Amygdala (tissue), 56 donors: ENCODE measurements at regions not wholly inside any gene's neighbourhood (a gene's known extent, or its start where the extent isn't known, plus 50 kb on each side); places are given as distances from the start of the nearest gene placed in this dataset.

Experiments used
- DNase-seq, 56 donors: peaks; one replicate each; lab custom pipeline; 2025; lab: John Stamatoyannopoulos, UW

DNA sequence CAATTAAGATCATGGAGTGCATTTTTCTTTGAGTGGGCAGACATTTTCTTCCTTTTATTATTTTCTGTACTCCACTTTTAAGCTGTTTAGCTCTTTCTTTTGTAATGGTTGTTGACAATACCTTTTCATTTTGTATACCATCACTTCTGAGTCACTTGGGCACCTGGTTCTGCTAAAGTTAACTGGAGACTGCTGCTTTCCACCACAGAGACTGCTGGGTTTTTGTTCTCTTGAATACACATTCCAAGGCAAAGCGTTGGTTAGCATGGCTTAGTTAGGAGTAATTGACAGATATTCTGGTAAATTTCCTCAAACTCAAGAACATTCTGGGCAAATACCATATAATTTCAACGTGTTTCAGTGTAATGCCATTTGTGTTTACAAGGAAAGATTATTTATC, 541.9 kb upstream of the CELF2 start:
- DNase-seq: no peak

DNA sequence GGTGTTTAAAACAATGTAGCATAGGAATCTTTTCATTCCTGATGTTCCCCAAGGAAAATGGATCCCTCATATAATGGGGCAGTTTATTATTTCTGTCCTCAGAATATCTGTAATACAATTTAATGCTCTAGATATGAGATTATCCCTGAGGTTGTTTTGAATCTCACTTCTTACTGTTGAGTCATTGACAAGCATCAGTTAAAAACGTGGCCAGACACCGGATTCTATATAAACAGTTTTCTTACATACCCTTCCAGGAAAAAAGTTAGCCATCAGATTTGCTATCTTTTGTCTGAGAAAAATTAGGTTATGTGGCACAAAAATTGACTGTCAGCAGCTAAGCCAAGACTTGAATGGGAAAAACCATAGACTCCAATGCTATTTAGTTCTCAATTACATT, 539.8 kb upstream of the CELF2 start:
- DNase-seq: no peak

DNA sequence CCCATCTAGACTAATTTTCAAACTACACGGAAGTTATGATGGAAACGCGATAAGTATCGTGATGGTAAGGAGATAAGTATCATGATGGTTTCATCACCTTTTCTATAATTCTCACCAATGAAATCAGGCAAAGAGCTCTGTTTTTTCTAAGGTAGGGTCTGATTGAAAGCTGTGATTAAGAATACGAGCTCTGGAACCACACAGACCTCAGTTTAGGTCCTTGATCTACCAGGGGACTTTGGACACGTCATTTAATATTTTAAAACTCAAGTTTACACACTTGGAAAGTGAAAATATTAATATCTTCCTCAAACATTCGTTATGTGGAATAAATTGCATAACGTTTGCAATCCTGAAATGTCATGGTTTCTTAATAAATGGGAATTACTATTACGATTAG, 538.2 kb upstream of the CELF2 start:
- DNase-seq: no peak

DNA sequence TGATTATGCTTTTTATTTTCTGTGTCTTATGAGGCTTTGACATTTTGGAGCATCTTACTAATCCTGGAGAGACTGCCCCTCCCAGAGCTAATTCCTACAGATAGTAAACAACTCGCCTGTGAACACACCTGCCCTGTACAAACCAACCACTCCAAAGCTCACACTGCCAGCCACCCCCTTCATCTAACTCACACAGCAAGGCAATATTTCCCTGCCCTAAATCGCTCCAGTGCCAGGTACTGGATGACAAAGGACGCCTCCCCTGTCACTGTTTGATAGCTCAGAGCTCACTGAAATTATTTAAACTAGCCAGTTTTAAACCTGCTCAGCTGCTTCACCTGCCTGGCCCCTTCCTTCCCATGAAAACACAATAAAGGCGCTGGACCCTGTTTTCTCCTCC, 535.1 kb upstream of the CELF2 start:
- DNase-seq: no peak

DNA sequence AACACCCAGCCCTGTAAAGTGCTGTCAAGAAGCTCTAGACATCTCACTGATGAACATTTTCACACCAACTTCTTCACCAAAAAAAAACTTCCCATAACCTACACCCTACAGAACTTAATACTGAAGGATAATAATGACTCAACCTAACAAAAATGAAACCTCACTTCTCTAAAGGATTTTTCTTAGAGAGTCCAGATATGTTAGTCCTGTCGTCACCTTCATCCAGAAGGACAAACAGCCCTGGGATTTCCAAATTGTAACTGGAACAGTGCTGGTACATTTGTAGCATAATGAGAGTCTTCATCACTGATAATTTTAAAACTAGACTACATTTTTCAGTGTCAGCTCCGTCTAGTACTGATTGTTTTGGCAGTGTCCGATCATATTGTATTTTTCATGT, 528.6 kb upstream of the CELF2 start:
- DNase-seq: no peak

DNA sequence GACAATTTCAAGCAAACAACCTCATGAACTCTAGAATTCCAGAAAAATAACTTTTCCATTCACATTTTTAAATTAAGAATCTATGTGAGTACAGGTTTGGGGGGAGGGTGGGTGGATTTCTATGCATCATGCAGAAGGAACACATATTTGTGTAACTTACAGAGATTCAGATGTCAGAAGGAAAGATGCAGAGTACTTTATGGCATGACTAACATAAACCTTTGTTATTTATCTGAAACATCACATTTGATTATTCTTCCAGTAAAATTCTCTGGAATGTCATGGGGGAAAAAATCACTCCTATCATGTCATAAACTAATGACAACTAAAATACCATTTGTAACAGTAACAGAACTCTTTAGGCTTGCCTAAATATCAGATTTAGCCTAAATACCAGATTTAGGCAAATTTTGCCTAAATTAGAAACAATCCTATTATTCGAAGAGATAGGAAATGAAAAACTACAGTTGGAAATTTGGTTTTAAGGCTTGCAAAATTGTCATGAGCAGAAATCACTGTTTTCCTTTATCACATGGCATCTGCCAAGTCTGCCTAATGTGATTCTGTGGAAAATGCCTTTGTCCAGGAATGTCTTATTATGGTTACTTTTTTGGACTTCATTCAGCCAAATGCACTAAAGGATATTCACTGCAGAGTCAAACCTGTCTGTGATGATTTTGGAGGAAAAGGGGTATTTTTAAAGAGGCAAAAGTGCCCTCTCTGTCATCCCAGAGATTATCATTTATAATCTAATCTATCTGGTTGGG, 527.7 kb upstream of the CELF2 start:
- no peak for DNase-seq

DNA sequence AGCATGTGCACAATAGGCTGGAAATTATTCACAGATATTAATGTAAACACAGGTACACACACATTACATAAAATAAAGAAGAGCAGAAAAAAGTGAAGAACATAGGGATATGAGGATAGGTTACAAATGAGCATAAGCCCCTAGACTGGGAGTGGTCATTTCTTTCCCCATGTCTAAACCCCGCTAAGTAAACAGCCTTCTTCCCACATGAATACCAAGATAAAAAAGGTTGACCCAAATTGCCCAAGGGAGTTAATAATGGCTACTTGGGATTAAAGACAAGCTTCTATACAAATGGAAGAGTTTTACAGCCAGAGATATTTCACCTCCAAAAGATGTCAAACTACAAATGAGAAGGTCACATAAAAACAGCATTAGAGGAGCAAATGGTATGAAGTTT, 527.1 kb upstream of the CELF2 start:
- no peak for DNase-seq

DNA sequence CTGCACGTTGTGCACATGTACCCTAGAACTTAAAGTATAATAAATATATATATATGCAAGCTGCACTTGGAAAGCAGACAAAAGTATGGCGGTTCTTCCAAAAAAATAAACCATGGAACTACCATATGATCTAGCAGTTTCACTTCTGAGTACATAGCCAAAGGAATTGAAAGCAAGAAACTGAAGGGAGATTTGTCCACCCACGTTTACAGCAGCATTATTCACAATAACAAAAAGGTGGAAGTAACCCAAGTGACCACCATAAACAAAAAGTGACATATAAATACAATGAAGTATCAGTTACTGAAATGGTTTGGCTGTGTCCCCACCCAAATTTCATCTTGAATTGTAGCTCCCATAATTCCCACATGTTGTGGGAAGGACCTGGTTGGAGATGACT, 525.3 kb upstream of the CELF2 start:
- no peak for DNase-seq

DNA sequence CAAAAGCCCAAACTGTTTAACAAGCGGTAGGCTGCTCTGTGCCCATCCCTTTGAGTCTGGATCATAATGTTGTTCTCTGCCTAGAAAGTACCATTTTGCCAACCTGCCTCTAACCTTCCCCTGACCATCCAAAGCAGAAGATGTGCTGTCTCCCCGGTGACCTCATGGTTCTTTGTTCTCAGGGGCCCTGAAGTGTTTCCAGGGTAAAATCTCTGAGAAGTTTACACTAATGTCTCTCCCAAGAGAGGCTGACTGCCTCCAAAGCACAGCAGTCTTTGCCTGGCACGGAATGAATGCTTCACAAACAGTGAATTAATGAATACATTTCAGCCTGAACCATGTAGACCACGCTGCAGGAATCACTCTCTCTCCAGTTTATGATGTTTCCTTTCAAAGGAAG, 523.8 kb upstream of the CELF2 start:
- no peak for DNase-seq

DNA sequence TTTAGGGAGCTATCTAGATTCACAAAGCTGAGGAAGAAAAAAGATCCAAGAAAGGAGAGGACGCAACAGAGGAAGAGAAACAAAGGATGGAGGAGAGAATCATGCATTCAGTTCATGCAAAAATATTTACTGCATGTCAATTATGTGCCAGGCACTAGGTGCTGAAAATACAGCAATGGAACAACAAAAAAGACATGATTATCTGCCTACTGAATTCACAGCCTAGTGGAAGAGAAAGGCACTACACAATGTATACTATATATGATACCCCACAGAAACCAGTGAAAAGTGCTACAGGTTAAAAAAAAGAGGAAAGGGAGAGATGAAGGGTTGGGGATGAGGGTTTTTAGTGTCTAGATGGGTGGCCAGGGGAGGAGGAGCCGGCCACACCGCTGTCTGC, 520.4 kb upstream of the CELF2 start:
- no peak for DNase-seq

DNA sequence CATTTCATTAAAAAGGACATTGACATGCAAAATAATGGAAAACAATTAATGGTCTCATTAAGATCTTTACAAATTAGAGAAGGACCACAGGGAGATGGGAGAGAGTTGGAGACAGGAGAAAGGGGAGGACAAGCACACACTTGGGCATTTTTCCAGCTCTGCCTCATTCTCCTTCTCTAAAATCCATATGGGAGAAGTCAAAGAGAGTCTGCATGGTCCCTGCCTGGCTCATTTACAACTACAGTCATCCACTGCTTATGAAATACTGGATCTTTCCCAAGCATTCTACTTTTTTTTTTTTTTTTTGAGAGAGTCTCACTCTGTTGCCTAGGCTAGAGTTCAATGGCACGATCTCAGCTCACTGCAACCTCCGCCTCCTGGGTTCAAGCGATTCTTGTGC, 518.9 kb upstream of the CELF2 start:
- no peak for DNase-seq

DNA sequence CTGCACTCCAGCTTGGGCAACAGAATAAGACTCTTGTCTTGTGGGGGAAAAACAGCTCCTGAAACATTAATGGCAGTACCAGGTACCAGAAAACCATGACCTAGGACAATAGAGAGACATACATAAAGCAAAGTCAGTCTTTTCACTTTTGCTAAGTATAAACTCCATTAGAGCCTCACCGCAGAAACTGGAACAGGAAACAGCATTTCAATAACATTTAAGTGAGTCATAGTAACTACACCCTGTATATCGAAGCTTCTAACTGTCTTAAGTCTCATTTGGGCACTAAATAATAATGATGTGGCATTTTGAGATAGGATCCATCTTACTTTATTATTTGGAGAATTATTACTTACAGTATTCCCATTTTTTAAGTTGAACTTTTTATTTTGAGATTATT, 517.8 kb upstream of the CELF2 start:
- no peak for DNase-seq

DNA sequence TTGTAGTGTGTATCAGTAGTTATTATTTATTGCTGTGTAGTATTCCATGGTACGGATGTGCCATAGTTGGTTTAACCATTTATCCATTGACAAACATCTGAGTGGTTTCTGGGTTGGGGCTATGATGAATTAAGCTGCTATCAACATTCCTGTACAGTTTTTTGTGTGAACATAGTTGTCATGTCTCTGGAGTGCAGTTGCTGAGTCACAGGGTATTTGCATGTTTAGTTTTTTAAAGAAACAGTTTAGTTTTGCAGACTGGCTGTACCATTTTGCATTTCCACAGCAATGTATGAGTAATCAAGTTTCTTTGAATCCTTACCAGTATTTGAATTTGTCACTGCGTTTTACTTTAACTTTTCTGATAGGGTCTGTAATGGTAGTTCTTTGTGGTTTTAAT, 516.7 kb upstream of the CELF2 start:
- no peak for DNase-seq

DNA sequence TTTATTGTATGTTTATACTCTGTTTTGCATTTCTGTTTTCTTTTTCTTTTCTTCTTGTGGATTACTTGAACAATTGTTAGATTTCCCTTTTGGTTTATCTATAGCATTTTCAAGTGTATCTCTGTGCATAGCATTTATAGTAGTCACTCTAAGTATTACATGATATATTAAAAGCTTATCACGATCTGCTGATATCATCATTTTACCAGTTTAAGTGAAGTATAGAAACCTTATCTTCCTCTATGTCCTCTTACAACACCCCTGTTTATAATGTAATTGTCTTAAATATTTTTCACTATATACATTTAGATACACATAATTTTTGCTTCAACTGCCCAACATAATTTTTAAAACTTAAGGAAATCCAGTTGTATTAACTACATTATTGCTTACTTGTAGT, 513.9 kb upstream of the CELF2 start:
- no peak for DNase-seq

DNA sequence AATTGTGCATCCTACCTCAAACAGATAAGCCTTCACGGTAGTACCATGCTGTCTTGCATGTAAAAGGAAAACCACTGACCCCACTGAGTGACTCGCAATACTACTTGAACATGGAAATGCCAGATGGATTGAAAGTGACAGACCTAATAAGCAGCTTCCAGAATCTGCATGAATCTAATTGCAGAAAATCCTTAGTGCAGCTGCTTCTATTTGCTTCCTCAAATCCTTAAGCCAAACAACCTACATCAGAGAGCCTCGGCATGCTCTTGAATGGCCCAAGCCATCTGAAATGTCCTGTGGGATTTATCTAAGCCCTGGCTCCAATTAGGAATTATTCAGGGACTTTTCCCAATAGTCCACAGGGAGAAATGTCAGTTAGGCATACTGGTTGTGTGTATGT, 509.5 kb upstream of the CELF2 start:
- no peak for DNase-seq

DNA sequence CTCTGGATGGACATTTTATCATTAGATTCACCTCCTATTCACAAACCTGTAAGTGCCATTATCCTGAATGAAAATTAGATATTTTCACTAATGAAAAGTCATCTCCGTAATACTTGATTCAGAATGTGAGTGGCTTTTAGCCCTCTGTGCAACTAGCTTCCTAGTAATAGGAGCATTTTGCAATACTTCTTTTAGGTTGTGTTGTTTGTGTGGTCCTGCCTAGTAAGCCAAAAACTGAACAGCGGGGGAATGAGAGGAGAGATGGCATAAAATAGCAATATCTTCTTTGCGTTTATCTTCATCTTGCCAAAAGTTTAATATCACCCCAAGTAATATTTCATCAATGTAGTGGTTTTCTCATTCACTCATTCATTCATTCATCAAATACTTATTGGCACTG, 507.5 kb upstream of the CELF2 start:
- no peak for DNase-seq

DNA sequence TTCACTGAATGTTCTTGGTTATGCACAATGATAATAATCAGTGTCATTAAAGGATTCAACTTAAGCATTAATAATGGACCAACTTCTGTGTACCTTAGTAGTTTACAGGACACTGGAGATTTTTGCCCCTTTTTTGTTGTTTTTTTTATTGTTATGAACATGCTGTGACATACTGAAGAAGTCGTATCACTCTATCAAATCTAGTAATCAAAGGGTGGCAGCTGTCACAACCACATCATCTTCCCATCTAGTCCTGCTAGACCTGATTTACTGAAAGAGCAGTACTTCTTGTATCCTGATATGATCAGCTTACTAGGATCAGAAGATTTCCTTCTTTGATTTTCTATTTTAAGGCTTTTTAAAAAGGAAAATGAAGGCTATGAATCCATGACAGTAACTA, 504.6 kb upstream of the CELF2 start:
- DNase-seq: no peak

DNA sequence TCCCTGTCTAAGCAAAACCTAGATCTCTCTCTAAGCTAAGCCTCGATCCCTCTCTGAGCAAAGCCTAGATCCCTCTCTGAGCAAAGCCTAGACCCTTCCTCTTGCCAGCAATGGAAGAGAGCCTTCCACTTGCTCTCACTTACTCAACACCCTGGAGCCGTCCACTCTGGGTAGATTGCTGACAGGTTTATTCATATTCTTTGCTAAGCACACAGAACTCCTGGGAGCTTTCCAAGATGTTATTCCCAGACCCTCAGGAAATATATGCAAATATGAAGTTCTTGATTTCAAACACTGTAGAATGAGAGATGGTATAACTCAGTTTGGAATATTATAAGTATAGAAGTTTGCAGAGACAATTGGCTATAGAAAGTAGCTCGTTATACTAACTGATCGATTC, 503.8 kb upstream of the CELF2 start:
- DNase-seq: no peak

DNA sequence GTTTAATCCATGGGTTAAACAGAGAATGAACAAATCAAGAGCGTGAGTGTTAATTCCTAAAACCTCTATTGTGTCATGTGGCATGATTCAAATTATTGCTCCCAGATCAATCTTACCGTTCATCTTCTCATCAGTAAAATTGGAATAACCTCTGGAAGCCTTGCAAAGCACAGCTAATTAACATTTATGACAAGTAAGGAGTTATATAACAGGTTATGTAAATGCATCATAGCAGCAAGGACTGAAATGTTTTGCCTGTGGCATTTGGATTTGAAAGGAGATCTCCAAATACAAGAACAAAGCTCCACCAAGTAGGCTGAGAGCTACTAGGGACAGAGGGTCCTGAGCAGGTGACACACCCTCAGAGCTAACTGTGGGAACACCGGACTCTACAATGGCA, 502.9 kb upstream of the CELF2 start:
- no peak for DNase-seq

DNA sequence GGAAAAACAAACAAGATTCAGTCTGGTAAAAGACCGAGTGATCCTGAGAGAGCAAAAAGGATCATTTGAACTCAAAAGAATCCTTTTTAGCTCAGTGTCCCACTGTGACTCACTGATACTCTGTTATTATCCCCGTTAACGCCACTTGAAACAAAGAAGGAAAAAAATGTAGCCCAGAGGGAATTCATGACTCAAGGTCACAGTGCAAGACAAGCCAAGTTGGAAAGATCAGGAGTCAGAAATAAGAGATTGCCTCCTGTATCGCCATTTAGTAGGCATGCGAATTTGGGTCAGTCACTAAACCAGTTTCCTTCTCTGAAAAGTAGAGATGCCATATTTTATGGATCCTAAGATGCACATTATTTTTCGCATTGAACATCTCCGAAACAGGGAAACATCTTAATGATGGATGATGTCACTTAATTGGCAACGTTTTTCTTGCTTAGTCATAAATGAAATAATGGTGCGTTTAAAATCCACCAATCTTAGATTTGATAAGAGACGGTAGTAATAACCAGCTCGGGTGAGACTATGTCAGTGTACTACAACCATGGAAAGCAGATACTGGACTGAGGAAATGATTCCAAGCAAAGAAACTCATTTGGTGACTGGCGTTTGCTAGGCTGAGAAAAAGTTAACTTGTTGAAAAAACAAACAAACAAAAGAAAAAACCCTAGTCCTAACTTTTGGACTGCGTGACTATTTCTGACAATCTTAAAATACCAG, 502.0 kb upstream of the CELF2 start:
- no peak for DNase-seq

DNA sequence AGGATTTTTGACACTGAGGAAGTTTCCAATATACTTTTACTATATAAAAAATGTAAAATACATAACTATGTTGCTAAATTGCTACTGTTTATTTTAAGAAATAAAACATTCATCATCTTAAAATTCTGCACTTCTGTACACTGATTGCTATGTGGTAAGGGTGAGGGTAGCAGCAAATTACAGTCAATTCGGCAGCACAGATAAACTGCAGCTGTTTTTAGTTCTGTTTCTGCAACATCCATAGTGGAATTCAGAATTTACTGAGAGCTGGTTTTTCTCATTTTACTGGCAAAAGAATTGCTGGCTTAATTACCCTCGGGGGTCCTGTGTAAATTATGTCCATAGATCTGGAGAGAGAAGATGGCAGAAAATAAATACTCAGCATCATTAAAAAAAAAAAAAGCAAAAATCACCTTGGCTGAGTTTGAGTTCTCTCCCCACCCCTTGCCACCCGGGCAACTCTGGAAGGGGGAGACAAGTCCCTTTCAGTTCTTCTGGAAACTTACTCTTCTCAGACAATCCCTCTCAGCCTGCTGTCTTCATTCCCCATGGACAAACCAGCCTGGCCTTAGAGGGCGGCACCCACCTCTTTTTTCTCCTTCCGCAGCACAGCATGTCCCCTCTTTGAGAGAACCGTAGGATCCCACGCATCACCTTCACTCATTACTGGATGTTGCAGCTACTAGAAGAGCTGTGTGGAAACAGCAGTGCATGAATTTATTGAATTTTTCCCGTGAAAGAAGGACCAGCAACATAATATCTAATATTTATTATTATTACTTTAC, 501.1 kb upstream of the CELF2 start:
- no peak for DNase-seq

DNA sequence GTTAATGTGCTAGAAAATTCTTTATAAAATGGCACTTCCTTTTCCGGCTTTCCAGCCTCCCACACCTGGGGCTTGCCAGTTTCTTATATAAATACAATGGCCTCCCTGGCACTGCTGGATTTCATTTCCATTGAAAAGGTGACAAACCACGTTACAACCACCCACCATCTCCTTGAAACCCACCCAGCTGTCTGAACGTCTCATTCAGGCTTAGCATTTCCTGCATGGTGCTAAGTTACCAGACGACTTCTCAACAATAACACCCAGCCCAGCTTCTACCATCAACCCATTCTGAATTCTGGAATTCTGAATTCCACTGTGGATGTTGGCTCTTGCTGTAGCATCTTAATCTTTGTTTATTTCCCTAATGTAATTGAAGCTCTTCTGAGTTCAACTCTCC, 499.8 kb upstream of the CELF2 start:
- DNase-seq: no peak
